GM18861 (cell line): ENCODE measurements at regions not wholly inside any gene's neighbourhood (a gene's known extent, or its start where the extent isn't known, plus 50 kb on each side); places are given as distances from the start of the nearest gene placed in this dataset.
"Not testable (repeated sequence)": the region's sequence is repeated elsewhere in the genome, so short reads cannot be mapped to it uniquely, and the experiment has no call there.

ENCODE experiments used
- ATAC-seq: cut with Tn5 transposase; IDR thresholded peaks from one replicate; pipeline ENCODE4 v1.9.1; 2021; ENCODE audit not compliant: unreplicated experiment

DNA sequence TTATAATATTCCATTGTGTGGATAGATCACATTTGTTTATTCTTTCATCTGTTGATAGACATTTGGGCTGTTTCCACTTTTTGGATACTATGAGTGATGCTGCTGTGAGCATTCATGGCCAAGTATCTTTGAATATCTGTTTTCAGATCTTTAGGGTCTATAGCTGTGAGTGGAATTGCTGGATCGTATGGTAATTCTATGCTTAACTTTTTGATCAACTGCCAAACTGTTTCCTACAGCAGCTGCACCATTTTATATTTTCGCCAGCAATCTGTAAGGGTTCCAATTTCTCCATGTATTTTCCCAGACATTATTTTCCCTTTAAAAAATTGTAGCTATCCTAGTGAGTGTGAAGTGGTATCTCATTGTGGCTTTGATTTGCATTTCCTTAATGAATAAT, 238.1 kb downstream of the AACS start:
- ATAC-seq = no peak

DNA sequence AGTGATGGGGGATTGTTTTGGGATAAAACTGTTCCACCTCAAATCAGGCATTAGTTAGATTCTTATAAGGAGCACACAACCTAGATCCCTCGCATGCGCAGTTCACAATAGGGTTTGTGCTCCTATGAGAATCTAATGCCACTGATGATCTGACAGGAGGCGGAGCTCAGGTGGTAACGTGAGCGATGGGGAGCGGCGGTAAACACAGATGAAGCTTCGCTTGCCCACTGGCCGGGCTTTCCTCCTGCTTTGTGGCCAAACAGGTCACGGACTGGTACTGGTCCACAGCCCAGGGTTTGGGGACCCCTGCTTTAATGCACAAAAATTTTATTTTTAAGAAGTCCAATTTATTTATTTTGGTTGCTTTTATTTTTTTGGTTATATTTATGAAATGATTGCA, 238.8 kb downstream of the AACS start:
- no peak for ATAC-seq

GRCh38 chr12:125305231-125305630, 240.0 kb downstream of the AACS start:
- no peak for ATAC-seq

- ATAC-seq = no peak
These were observed 245.2 kb downstream of the AACS start for GRCh38 chr12:125310461-125310860.

DNA sequence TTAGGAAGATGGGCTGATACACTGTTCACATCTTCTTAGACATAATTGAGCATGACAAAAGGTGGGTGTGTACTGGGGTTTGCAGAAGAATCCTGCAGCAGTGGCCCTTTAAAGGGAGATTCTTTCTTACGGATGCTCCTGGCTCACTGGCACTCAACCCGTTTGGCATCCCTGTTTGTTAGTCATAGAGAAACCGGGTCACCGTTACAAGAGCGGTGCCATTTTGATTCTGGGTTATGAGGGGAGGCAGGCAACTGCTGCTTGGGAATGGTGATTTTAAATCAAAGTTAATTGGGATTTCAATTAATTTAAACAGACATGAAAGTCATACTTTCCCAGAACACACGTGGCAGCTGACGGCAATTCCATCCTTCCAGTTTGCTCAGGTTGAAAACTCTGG, 245.8 kb downstream of the AACS start:
- no peak for ATAC-seq

DNA sequence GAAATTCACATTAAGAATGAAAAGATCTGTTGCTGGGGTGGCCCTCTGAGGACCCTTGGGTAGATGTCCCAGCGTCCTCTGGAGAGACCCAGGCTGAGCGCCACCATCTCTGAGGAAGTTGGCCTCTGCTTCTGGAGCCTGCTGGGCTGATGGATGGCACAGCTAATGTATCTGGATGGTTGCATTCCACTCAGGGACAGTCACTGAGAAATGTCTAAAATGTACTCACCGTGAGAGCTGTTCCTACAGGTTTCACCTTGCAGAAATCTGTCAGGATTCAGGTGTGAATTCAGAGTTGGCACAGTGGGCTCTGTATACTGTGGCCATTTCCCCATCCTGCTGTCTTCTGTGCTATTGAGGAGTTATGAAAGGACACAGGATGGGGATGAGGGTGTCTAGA, 247.2 kb downstream of the AACS start:
- ATAC-seq = no peak

GRCh38 chr12:125314051-125314755, 249.0 kb downstream of the AACS start:
- ATAC-seq = no peak

GRCh38 chr12:125315771-125316170, 250.5 kb downstream of the AACS start:
- ATAC-seq = no peak

- no peak for ATAC-seq
These were observed 254.9 kb downstream of the AACS start for GRCh38 chr12:125320177-125320576.

- ATAC-seq = no peak
These were observed 259.7 kb downstream of the AACS start for GRCh38 chr12:125324861-125325490.

- ATAC-seq = no peak
These were observed 264.2 kb downstream of the AACS start for GRCh38 chr12:125329239-125330102.

GRCh38 chr12:125330645-125331341, 265.6 kb downstream of the AACS start:
- ATAC-seq = peak; percentile 73

- ATAC-seq = no peak
These were observed 266.3 kb downstream of the AACS start for GRCh38 chr12:125331342-125332052.

DNA sequence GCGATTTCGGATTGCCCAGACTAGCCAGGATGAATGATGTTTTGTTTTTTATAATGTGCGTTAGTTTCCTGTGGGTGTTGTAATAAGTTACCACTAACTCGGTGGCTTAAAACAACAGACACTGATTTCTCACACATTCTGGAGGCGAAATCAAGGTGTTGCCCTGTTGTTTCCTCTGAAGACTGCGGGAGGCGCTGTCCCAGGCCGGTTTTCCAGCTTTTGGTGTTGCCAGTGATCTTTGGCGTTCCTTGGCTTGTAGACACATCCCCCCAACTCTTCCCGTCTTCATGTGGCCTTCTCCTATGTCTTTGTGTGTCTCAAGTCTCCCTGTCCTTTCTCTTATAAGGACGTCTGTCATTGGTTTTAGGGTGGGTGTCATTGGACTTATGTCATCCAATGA, 267.7 kb downstream of the AACS start:
- ATAC-seq = no peak

- ATAC-seq = no peak
These were observed 271.0 kb downstream of the AACS start for GRCh38 chr12:125336246-125336645.

DNA sequence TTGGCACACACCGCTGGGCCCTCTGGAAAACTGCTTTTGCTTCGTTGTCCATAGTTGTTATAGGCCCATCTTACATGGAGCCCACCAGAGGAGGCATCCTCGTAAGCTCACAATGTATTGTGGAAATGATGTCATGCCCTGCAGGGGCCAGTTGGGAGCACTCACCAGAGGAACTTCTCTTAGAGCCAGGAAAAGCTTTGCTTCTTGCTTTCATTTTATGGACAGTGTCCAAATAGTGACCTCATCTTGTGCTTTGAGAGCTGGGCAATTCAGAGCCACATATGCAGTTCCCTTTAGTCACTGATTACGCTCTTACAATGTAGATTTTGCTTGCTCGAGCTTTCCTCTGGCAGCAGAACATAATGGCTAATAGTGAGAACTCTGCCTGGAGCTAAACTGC, 275.6 kb downstream of the AACS start:
- no peak for ATAC-seq

DNA sequence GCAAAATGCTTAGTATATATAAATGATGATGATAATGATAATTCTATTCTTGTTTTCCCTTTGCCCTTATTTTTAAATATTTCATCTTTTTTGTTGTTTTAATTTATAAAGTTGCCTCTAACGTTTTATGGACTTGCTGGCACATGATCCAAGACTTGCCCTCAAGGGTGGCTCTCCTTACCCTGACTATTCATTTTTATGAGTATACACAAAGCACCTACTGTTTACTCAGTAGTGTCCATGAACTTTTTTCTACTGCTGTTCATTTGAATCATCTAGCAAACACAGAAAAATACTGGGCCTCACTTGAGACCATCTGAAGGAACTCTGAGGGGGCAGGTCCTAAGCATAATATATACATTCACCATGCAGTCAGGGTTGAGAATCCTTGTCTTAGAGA, 276.2 kb downstream of the AACS start:
- ATAC-seq = no peak

DNA sequence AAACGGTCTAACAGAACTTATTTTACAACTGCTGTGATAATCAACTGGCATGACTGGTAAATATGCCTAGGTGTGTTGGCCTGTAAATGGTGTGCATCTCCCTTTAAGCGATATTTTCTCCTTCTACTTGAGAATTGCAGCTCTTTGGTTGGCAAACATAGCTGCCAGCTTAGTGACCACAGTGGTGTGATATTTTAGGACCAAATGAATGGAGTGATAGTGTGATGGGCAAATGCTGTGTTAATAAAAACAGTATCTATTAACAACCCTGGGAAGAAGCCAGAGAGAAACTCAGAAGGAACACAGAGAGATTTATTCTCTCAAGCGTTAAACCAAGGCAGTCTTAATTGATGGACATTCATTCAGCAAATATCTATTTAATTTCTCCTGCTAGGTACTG, 278.4 kb downstream of the AACS start:
- no peak for ATAC-seq

- no peak for ATAC-seq
These were observed 281.1 kb downstream of the AACS start for GRCh38 chr12:125346362-125346761.

DNA sequence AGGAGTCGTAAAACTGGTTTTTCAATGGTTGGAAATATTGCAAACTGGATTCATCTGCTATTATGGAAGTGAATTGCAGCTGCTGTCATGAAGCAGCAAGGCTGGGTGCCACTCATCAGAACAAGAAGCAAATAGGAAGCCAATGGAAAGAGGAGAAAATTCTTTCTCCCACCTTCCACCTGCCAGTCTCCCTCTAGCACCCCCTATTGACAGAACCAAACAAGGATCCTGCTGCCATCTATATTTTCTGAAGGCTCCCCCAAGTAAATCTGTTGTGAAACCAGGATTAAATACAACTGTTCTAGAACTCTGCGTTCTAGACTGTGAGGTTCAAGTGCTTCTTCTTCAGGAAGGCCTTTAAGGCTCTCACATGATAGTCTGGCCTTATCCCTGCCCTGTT, 286.6 kb downstream of the AACS start:
- ATAC-seq = no peak

- not testable (repeated sequence) for ATAC-seq
These were observed 287.8 kb downstream of the AACS start for GRCh38 chr12:125353002-125353401.
